Endothelial cell of umbilical vein (primary cell): ENCODE measurements at regions not wholly inside any gene's neighbourhood (a gene's known extent, or its start where the extent isn't known, plus 50 kb on each side); places are given as distances from the start of the nearest gene placed in this dataset.

ENCODE experiments used
- BruUV-seq: library from RNA; stranded (reverse); fragments of 400-500 nt; replicated peaks from 2 replicates; lab custom pipeline; 2021; lab: Mats Ljungman, UMichigan
- CTCF ChIA-PET: fragments of 300-600, 350-600 bp; sonication (Branson Sonifier 250); formaldehyde crosslinking; loops from one replicate; lab custom pipeline; 2021; ENCODE audit warnings: antibody characterized with exemption, inconsistent platforms; lab: Charles Lee
- POLR2A ChIA-PET: fragments of 300-600, 350-600 bp; sonication (Branson Sonifier 250); formaldehyde crosslinking; loops from one replicate; lab custom pipeline; 2021; ENCODE audit warnings: antibody characterized with exemption, inconsistent platforms; lab: Charles Lee
- DNase-seq: peaks from one replicate; pipeline ENCODE4 v3.0.0-alpha.2; 2011; ENCODE audit warnings: low read depth, low spot score
- FAIRE-seq: peaks from 2 replicates; lab custom pipeline; 2011; peaks lifted over from hg19 to GRCh38; lab: Jason Lieb, UNC
- H2AFZ ChIP-seq: 2 replicates; pipeline ENCODE4 v1.6.0; 2012; ENCODE audit warnings: low read depth, low read length, control low read depth, inconsistent platforms
- H3K27ac ChIP-seq: 2 replicates; pipeline ENCODE4 v1.5.1; 2011; ENCODE audit warnings: low read depth, mild to moderate bottlenecking, control low read depth, low read length, moderate library complexity; ENCODE audit not compliant: insufficient read depth
- H3K27me3 ChIP-seq, 2 experiments: 2 replicates each; pipeline versions ENCODE4 v1.6.0 to v1.6.1; 2011; ENCODE audit warnings: low read length in 2 of 2, mixed read lengths in 1 of 2; ENCODE audit not compliant: control insufficient read depth in 2 of 2, insufficient read depth in 2 of 2
- H3K36me3 ChIP-seq, 2 experiments: 2 replicates in 1 of 2; 3 replicates in 1 of 2; pipeline ENCODE4 v1.5.1; 2011; ENCODE audit warnings: low read length in 2 of 2, mild to moderate bottlenecking in 1 of 2, moderate library complexity in 1 of 2; ENCODE audit not compliant: control insufficient read depth in 2 of 2, insufficient read depth in 2 of 2; ENCODE audit errors: extremely low read depth in 1 of 2
- H3K4me1 ChIP-seq: 3 replicates; pipeline ENCODE4 v1.5.1; 2011; ENCODE audit warnings: mild to moderate bottlenecking, low read length; ENCODE audit not compliant: control insufficient read depth, insufficient read depth; ENCODE audit errors: extremely low read depth
- H3K4me2 ChIP-seq: 2 replicates; pipeline ENCODE4 v1.6.1; 2011; ENCODE audit warnings: low read length, control low read depth, mixed read lengths; ENCODE audit not compliant: insufficient read depth
- H3K4me3 ChIP-seq, 3 experiments: fragments of 200-600 bp in 1 of 3; sonication (generic), shearing (Covaris generic) in 1 of 3; replicated peaks in 1 of 3; 2 replicates each; pipeline ENCODE4 v1.5.1; 2011 to 2016; ENCODE audit warnings: control low read depth in 3 of 3, low read length in 3 of 3, mild to moderate bottlenecking in 2 of 3, inconsistent platforms in 1 of 3, low read depth in 1 of 3, moderate library complexity in 1 of 3; ENCODE audit not compliant: insufficient read depth in 1 of 3
- H3K79me2 ChIP-seq: 2 replicates; pipeline ENCODE4 v1.6.0; 2012; ENCODE audit warnings: low read length, inconsistent platforms; ENCODE audit not compliant: control insufficient read depth, insufficient read depth
- H3K9ac ChIP-seq: replicated peaks from 2 replicates; pipeline ENCODE3; 2011; ENCODE audit warnings: low read length, control low read depth; ENCODE audit not compliant: insufficient read depth; ENCODE audit errors: extremely low read depth
- H3K9me1 ChIP-seq: replicated peaks from 3 replicates; pipeline ENCODE4 v1.6.0; 2011; ENCODE audit warnings: mild to moderate bottlenecking, low read length; ENCODE audit not compliant: control insufficient read depth, insufficient read depth; ENCODE audit errors: extremely low read depth
- H3K9me3 ChIP-seq: replicated peaks from 2 replicates; pipeline ENCODE4 v1.5.1; 2012; ENCODE audit warnings: low read length, inconsistent platforms; ENCODE audit not compliant: control insufficient read depth, insufficient read depth
- H4K20me1 ChIP-seq: replicated peaks from 2 replicates; pipeline ENCODE3; 2011; ENCODE audit warnings: mild to moderate bottlenecking, low read length; ENCODE audit not compliant: control insufficient read depth, insufficient read depth; ENCODE audit errors: extremely low read depth
- EZH2 ChIP-seq: IDR thresholded peaks from 2 replicates; pipeline ENCODE4 v1.6.1; 2012; ENCODE audit warnings: borderline replicate concordance, low read depth, mild to moderate bottlenecking, moderate library complexity, low read length, inconsistent platforms; ENCODE audit not compliant: severe bottlenecking
- FOS ChIP-seq: IDR thresholded peaks from 2 replicates; pipeline ENCODE4 v1.6.1; 2011; ENCODE audit warnings: mild to moderate bottlenecking, low read length, moderate library complexity, borderline replicate concordance; ENCODE audit not compliant: insufficient read depth
- GATA2 ChIP-seq: IDR thresholded peaks from 2 replicates; pipeline ENCODE4 v1.7.0; 2011; ENCODE audit warnings: low read depth, mild to moderate bottlenecking, moderate library complexity, mixed read lengths, low read length; ENCODE audit not compliant: insufficient read length, insufficient read depth
- JUN ChIP-seq: IDR thresholded peaks from 2 replicates; pipeline ENCODE4 v1.6.1; 2011; ENCODE audit warnings: borderline replicate concordance, low read depth; ENCODE audit not compliant: insufficient read length, insufficient read depth
- MYC ChIP-seq: IDR thresholded peaks from one replicate; pipeline ENCODE4 v1.6.1; 2011; ENCODE audit warnings: mild to moderate bottlenecking, low read depth, low read length
- POLR2A ChIP-seq: IDR thresholded peaks from 2 replicates; pipeline ENCODE4 v1.6.1; 2012; ENCODE audit warnings: low read depth, mild to moderate bottlenecking, control low read depth, low read length
- POLR2AphosphoS5 ChIP-seq: IDR thresholded peaks from 2 replicates; pipeline ENCODE4 v1.6.1; 2012; ENCODE audit warnings: low read depth, mild to moderate bottlenecking, control low read depth, low read length, moderate library complexity; ENCODE audit not compliant: insufficient read depth
- dilution Hi-C: fragments of 300-500 bp; cut with MboI; formaldehyde crosslinking; loops from one replicate; pipeline ENCODE4 v1.15.0; 2019; ENCODE audit warnings: low sequenced_read_pairs; ENCODE audit not compliant: extremely low pct_ligation_motif_present
- intact Hi-C: fragments of 100-400 bp; cut with micrococcal nuclease; formaldehyde crosslinking; loops from one replicate; pipeline ENCODE4 v1.10.0; 2022
- TF ChIP-seq, protein P1 (sequence below): IDR thresholded peaks from 2 replicates; pipeline ENCODE4 v1.6.1; 2011; ENCODE audit not compliant: insufficient read depth, insufficient read length
- TF ChIP-seq, protein P2 (sequence below), 2 donors: IDR thresholded peaks; 1 replicate in 1 of 2; 2 replicates in 1 of 2; pipeline ENCODE4 v1.5.1; 2011; ENCODE audit warnings: low read length in 2 of 2, mild to moderate bottlenecking in 2 of 2, moderate library complexity in 2 of 2, control low read depth in 1 of 2, inconsistent platforms in 1 of 2, low read depth in 1 of 2; ENCODE audit not compliant: insufficient read depth in 1 of 2; ENCODE audit errors: extremely low read depth in 1 of 2

DNA sequence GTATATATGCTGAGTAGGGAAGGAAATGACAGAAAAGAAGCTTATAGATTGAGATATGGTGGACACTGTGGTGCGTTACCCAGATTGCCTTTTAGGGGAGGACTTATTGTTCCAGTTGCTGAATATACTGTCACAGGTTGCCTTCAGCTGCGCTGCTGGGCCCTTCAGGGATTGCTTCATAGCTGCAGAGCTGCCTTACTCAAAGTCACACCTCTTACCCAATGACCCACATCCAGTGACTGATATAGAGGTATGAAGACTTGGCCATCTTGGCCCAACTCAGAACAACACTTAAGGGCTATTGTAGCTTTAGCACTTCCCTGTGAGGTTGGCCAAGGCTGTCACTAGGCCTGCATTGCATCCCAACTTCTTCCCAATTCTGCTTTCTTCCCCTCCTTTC lies 63.4 kb upstream of the TMEM164 start:
- Histone ChIP-seq H3K79me2 (no peaks in the 10 kb centered on the region), H3K9me1 (no peaks in the 10 kb centered on the region), H3K36me3 (no peaks in the 10 kb centered on the region), H2AFZ (no peak overlapping the region), H3K27ac (no peak overlapping the region), H3K9ac (no peak overlapping the region), H3K4me2 (no peak overlapping the region), H3K27me3 (no peaks in the 10 kb centered on the region), H3K4me3 (no peak overlapping the region), H4K20me1 (no peaks in the 10 kb centered on the region), H3K9me3 (no peaks in the 10 kb centered on the region), H3K4me1 (no peaks in the 10 kb centered on the region)
- DNase-seq (no peak), FAIRE-seq (no peak)
- intact Hi-C loops (no loop called here), dilution Hi-C loops (no loop called here)
- ChIA-PET CTCF (no interaction called here), POLR2A (no interaction called here)
- TF ChIP-seq, protein P1, sequence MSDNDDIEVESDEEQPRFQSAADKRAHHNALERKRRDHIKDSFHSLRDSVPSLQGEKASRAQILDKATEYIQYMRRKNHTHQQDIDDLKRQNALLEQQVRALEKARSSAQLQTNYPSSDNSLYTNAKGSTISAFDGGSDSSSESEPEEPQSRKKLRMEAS = no peak
- TF ChIP-seq EZH2 (no peak), MYC (no peak), JUN (no peak), POLR2AphosphoS5 (no peak), FOS (no peak), GATA2 (no peak), POLR2A (no peak)
- TF ChIP-seq, protein P2, sequence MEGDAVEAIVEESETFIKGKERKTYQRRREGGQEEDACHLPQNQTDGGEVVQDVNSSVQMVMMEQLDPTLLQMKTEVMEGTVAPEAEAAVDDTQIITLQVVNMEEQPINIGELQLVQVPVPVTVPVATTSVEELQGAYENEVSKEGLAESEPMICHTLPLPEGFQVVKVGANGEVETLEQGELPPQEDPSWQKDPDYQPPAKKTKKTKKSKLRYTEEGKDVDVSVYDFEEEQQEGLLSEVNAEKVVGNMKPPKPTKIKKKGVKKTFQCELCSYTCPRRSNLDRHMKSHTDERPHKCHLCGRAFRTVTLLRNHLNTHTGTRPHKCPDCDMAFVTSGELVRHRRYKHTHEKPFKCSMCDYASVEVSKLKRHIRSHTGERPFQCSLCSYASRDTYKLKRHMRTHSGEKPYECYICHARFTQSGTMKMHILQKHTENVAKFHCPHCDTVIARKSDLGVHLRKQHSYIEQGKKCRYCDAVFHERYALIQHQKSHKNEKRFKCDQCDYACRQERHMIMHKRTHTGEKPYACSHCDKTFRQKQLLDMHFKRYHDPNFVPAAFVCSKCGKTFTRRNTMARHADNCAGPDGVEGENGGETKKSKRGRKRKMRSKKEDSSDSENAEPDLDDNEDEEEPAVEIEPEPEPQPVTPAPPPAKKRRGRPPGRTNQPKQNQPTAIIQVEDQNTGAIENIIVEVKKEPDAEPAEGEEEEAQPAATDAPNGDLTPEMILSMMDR (IDR thresholded peaks at IDR 0.05; ENCODE audit: extremely low read depth in 1 of 2, insufficient read depth in 1 of 2, low read depth in 1 of 2, low read length in 2 of 2) = no peak
- BruUV-seq = no TSS peak
